ENCODE measurements at regions not wholly inside any gene's neighbourhood (a gene's known extent, or its start where the extent isn't known, plus 50 kb on each side); places are given as distances from the start of the nearest gene placed in this dataset.

DNA sequence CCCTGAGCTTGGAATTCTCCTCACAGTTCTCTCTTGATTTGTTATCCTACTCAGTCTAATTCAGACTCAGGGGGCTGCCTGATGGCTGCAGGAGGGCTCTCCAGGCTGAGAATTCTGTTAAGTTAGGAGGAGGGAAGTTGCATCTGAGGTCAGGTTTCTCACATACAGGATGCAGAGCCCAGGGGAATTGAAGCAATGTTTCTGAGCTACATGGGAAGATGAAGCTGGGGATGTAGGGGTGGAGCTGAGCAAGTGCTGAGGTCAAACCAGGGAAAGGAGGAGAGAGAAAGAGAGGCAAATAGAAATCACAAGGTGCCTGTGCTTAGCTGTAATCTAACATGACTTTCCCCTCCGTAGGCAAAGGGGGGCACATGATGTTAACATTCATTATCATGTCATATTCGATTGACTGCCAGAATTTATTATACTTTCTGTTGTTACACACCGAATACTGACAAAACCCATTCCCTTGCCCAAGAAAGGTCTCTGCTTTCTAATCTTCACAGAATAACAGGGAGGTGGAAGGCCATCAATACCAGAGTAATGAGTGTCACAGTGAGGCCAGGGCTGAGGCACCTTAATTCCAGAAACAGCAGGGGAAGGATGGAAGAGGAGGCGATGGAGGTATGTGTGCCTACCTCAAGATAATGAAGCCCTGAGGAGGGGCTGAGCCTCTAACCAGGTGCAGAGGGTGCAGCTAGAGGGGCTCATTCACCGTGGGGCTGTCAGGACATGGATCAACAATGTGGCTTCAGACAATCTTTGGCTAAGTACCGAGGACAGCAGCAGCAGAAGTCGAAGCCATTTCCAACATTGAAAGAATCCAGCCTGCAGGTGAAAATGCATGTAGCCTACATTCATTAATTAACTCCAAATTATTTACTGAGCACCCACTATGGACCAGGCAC lies 205.4 kb upstream of the SNX19 start:
- no peak for DNase-seq (ENCODE audit: low spot score)

GRCh38 chr11:131122448-131122847 lies 206.2 kb upstream of the SNX19 start:
- DNase-seq (ENCODE audit: low spot score) = no peak

- no peak for DNase-seq (ENCODE audit: low spot score)
Measured at GRCh38 chr11:131129474-131129873, 213.2 kb upstream of the SNX19 start.

DNA sequence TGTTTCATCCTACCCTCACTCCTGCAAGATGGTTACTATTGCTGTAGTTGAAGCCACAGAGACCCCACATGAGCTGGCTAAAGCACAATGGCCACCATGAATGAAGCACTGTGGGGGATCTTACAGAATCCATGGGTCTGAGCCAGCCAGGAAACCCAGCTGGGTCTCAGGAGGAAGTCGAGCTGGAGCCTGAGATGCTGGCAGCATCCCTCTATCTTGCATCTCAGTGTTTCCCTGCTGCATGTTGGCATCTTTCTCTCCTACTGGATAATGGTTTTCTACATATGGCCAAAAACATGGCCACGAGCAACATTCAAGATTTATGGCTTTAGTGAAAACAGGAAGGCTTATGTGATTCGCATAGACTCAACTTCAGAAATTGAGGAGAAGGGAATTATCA lies 219.3 kb upstream of the SNX19 start:
- no peak for DNase-seq (ENCODE audit: low spot score)

- no peak for DNase-seq (ENCODE audit: low spot score)
Measured at GRCh38 chr11:131136486-131136885, 220.2 kb upstream of the SNX19 start.

DNA sequence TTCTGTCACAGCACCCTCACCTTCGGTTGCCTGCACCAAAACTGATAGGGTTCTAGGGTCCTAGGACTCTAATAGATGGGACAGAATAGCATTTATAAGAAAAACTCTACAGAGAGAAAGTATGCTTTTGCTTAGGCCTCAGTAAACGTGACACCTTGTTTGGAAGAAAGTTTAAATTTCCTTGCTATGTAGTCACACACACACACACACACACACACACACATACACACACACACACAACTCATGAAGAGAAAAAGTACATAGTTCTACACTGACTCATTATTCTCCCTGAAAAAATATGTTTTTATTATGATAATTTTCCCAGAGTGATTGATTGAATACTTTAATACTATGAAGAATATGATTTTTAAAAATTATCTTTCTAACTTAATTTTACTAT lies 220.8 kb upstream of the SNX19 start:
- DNase-seq (ENCODE audit: low spot score) = no peak

DNA sequence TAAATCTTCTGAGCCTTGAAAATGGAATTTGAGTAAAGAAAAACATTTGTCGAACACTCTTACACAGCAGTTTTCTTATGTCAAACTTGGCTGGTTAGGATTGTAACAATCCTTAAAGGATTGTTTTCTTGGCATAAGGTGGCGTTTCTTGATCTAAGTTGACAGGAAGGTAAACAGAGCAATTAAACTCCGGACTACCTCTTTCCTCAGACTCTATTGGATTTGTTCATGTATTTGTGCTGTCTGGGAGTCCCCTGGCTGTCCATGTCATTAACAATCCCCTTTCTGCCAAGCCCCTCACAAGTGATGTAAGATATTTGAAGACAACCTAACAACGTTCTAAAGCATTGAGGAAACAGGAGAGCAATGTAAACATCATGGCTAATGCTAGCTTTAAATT lies 222.5 kb upstream of the SNX19 start:
- no peak for DNase-seq (ENCODE audit: low spot score)

DNA sequence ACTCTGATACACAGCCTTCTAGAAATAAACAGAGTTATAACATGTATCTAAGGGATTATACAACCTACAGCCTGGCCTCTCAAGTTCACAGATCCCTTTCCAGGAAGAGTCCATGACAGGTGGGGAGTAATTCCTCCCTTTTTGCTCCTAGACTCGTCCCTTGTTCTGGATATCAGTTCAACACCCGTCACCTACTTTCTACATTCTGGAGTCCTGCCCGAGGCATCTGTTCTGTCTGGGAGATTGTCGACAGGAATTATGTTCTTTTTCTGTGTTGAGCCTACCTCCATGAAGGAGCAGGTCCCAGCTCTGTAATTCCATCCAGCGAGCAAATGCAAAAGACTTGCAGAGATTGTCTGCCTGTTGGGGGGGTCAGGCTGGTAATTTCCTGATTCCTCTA lies 224.6 kb upstream of the NTM start:
- no peak for DNase-seq (ENCODE audit: low spot score)

GRCh38 chr11:131146827-131147490 lies 223.5 kb upstream of the NTM start:
- DNase-seq (ENCODE audit: low spot score) = no peak

DNA sequence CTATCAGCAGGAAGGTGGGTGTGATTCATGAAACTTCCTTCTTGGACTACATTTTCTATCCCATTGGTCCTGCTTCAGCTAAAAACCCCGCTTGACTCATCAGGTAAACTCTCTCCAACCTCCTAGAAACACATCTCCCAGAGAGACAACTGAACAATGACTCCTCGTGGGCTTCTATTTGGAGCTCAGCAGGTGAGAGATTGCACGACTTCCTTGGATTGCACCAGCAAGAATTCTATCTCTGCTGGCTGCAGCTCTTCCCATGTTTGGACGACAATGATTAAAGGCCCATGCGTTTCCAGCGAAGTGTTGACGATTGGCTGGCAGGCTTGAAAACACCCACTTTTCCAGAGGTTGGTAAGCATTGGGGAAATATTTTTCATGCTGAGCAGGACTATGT lies 216.1 kb upstream of the NTM start:
- DNase-seq (ENCODE audit: low spot score) = no peak

- DNase-seq (ENCODE audit: low spot score) = peak; percentile 24
Measured at GRCh38 chr11:131157678-131158077, 212.7 kb upstream of the NTM start.

DNA sequence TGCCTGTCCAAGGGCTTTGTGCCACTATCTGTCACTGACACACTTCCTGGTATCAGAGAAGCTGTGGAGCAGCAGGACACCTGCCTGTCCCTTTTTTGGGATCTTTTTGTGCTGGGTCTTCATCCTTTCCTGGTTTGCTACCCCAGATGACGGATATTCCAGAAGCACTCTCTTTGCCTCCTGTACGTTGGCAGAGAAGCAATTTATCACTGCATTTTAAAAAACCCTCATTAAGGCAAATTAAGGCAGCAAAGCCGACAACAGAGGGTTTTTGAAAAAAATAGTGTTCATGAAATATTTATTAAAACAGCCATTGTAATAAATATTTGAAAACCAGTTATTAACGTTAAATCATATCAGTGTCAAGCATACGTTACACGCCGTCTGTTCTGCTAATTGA lies 209.6 kb upstream of the NTM start:
- no peak for DNase-seq (ENCODE audit: low spot score)

DNA sequence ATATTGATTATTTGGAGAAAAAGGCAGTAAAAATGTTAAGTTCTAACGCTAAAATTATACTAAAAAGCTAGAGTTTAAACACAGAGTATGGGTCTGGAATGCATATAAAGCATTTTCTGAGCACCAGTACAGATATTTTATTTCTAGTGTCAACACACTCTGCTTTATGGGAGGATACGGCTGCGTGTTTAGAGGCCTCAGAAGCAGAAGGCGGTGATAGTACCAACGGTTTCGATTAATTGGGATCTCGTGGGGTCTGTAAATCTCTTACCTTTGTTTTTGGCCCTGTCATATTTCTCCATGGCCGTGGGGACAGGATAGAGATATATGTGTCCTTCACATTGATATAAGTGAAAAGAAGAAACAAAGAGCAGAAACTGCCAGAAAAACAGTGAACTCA lies 206.8 kb upstream of the NTM start:
- no peak for DNase-seq (ENCODE audit: low spot score)

DNA sequence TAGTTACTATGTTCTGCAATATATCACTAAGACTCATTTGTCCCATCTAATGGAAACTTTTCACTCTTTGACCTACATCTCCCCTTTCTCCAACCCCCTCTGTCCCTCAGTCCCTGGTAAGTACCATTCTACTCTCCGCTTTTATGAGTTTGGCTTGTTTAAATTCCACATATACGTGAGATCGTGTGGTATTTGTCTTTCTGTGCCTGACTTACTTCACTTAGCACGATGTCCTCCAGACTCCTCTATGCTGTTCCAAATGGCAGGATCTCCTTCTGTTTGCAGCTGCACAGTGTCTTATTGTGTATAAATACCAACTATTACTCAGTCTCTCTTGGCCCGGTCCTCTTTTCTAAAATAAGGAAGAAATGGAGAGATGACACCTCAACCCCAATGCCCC lies 205.4 kb upstream of the NTM start:
- no peak for DNase-seq (ENCODE audit: low spot score)

DNA sequence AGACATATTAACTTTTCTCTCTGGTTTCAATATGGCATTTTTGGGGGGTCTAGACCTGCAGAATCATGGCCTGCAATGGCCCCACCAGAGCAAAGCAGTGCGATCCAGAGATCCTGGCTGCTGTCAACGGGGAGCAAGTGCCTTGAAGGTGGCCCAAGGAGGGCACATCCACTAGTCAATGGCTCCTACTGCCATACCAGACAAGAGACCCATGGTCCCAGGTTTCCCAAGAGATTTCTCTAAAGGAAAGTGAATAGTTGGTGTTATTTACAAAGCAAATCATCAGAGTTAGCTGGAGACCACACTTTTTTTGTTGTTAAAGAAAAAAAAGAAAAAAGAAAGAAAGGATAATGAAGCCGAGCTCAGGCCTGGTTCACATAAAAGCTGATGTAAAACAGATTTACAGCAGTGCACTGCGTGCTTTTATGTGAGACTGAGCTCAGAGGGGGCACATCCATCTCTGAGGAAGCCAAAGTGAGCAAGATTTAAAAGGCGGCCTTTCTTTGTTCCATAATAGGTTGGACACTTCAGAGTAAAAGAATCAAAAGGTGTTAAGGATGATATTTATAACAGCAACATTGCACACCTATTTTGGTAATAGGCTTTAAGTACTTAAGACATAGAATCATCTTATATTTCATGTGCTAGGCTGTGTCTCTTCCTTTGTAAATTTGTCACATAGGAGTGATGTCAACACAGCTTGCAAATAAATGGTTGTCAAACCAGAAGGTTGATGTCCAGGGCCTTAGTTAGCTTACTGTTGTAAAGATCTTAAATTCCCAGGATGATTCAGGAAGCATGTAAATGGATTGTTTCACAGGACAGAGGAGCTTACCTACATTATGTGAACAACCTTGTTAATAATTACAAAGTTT lies 201.3 kb upstream of the NTM start:
- DNase-seq (ENCODE audit: low spot score) = no peak

DNA sequence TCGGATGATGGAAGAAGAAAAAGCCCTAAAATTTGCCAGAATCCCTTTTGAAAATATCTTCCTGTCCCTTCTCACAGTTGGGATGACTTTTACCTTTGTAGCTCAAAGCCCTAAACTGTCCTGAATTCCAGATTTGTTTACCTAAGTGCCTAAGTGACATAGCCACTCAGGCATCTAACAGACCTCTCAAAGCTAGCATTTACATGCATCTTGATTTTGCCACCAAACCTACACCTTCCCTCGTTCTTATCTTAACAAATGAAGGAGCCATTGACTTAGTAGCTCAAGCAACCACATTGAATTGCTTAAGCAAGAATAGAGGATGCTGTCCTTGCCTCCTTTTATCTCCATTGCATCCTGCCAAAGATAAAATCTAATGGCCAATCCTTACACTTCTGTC lies 198.4 kb upstream of the NTM start:
- no peak for DNase-seq (ENCODE audit: low spot score)

DNA sequence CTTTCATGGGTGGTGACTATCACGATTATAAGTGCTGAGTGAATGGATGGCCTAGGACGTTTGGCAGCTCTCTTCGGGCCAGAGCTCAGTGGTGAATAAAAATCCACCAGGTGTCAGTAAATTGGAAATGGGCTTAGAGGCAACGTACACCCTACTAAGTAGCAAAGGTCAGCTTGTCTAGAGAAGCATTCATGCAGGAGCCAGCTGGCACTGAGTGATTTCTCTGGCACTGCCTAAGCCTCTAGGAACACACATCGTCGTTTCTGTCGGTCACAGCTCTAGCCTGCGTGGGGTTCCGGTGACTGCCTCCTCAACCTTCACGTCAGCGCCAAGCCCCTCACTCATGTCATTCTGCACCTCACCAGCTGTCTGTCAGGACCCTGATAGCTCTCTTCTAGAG lies 192.4 kb upstream of the NTM start:
- DNase-seq (ENCODE audit: low spot score) = no peak

GRCh38 chr11:131178596-131178995 lies 191.8 kb upstream of the NTM start:
- no peak for DNase-seq (ENCODE audit: low spot score)

DNA sequence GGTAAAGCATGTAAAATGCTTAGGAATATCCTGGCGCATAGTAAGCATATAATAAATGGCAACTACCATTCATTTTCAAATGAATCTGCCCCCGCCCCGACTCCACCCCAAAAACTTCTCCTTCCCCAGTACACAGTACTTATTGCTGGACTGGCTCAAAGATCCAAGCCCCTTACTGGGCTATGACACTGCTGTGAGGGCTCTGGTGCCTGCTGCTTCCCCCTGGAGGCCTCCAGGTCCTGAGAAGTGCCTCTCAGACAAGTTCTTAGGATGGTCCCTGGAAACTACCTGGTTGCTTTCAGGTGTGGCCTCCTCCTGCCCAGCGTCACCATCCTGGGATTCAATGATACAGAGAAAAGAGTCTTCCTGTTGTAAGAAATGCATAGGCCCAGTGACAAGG lies 190.6 kb upstream of the NTM start:
- no peak for DNase-seq (ENCODE audit: low spot score)

GRCh38 chr11:131185915-131186314 lies 184.5 kb upstream of the NTM start:
- DNase-seq (ENCODE audit: low spot score) = no peak

- DNase-seq (ENCODE audit: low spot score) = no peak
Measured at GRCh38 chr11:131186629-131187101, 183.8 kb upstream of the NTM start.

DNA sequence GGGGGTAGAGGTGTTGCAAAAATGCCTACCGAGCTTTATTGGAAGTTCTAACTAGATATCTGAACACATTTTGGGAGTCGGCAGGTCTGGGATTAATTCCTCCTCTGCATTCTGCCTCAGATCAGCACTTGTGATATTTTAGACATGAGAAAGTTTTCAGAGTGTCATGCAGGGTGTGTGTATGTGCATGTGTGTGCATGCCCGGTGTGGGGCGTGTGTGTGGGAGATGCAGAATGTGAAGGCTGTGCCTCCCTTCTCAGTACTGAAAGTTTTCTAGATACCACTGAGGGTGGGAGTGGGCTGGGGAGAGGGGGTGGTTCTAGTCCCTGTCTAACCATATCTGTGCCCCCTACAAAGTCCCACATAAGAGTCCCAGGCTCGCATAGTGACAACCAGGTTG lies 180.0 kb upstream of the NTM start:
- DNase-seq (ENCODE audit: low spot score) = no peak

DNA sequence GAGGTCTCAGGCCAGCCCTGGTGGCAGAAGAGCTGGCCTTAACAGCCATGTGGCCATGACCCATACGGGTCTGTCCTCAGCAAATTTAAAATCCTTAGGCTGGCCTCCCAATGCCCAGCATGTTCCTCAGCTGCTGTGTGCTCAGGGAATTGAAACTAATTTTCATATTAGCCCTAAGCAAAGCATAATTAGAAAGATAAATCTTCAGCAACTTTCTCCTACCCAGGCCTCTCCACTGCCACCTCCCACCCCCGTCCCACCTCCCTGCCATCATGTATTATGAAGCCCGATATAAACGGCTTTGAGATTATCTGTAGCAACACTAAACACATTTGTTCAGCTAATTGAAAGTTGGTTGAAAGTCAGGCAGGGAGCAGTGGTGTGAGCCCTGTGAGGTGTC lies 178.8 kb upstream of the NTM start:
- no peak for DNase-seq (ENCODE audit: low spot score)
